HepG2 (cell line): ENCODE measurements at regions not wholly inside any gene's neighbourhood (a gene's known extent, or its start where the extent isn't known, plus 50 kb on each side); places are given as distances from the start of the nearest gene placed in this dataset.

ENCODE experiments used
- CENPT ChIP-seq: sonication (generic); formaldehyde crosslinking; IDR thresholded peaks from 2 replicates; pipeline ENCODE4 v1.8.0; 2022; ENCODE audit warnings: low read depth, mild to moderate bottlenecking, moderate library complexity, missing genetic modification reagents
- DMTF1 ChIP-seq: sonication (generic); formaldehyde crosslinking; IDR thresholded peaks from 2 replicates; pipeline ENCODE4 v1.4.0; 2020; ENCODE audit warnings: mild to moderate bottlenecking, missing genetic modification reagents
- FOXA1 ChIP-seq, 2 experiments: fragments of 450-650 bp in 1 of 2; sonication (generic) in 1 of 2; formaldehyde crosslinking in 1 of 2; IDR thresholded peaks; 2 replicates each; pipeline versions ENCODE4 v1.4.0 to v1.6.1; 2016 to 2020; ENCODE audit warnings: missing genetic modification reagents in 1 of 2
- PPARG ChIP-seq: conservative IDR thresholded peaks from 2 replicates; pipeline ENCODE4 v1.6.1; 2016; ENCODE audit warnings: missing biosample characterization, missing genetic modification reagents
- ZHX2 ChIP-seq, 2 experiments: sonication (generic) in 1 of 2; formaldehyde crosslinking in 1 of 2; IDR thresholded peaks; 2 replicates each; pipeline versions ENCODE4 v1.6.1 to v1.9.0; 2014 to 2022; ENCODE audit warnings: antibody characterized with exemption in 1 of 2, borderline replicate concordance in 1 of 2, inconsistent platforms in 1 of 2, low read depth in 1 of 2, missing genetic modification reagents in 1 of 2
- ZNF646 ChIP-seq: sonication (generic); formaldehyde crosslinking; IDR thresholded peaks from 2 replicates; pipeline ENCODE4 v1.9.0; 2021; ENCODE audit warnings: mild to moderate bottlenecking, missing genetic modification reagents
- ZNF710 ChIP-seq: sonication (generic); formaldehyde crosslinking; IDR thresholded peaks from 2 replicates; pipeline ENCODE4 v1.5.0; 2020; ENCODE audit warnings: mild to moderate bottlenecking, missing genetic modification reagents, borderline replicate concordance
- ZNF792 ChIP-seq: IDR thresholded peaks from 2 replicates; pipeline ENCODE4 v1.6.1; 2016

- TF ChIP-seq ZNF646 (CRISPR knock-in tag) = no peak
- TF ChIP-seq DMTF1 (CRISPR knock-in tag) = no peak
- peak; percentile 47 for TF ChIP-seq PPARG (CRISPR knock-in tag)
- TF ChIP-seq FOXA1 (IDR thresholded peaks at IDR 0.05) = no peak
- peak; percentile 65 for TF ChIP-seq FOXA1 (CRISPR knock-in tag; IDR thresholded peaks at IDR 0.05)
- peak; percentile 71 for TF ChIP-seq ZNF710 (CRISPR knock-in tag)
- TF ChIP-seq ZHX2 (IDR thresholded peaks at IDR 0.05; ENCODE audit: low read depth) = no peak
- no peak for TF ChIP-seq ZHX2 (CRISPR knock-in tag; IDR thresholded peaks at IDR 0.05; ENCODE audit: borderline replicate concordance)
- TF ChIP-seq CENPT (CRISPR knock-in tag) = no peak
- TF ChIP-seq ZNF792 (CRISPR knock-in tag) = no peak
Observed at GRCh38 chr20:47428851-47429336, 72.4 kb upstream of the ZMYND8 start (continued).
